GM21576 (cell line): ENCODE measurements at regions not wholly inside any gene's neighbourhood (a gene's known extent, or its start where the extent isn't known, plus 50 kb on each side); places are given as distances from the start of the nearest gene placed in this dataset.

ENCODE experiments used
- ATAC-seq: cut with Tn5 transposase; IDR thresholded peaks from one replicate; pipeline ENCODE4 v1.9.1; 2021; ENCODE audit warnings: mild to moderate bottlenecking, moderate library complexity; ENCODE audit not compliant: unreplicated experiment

DNA sequence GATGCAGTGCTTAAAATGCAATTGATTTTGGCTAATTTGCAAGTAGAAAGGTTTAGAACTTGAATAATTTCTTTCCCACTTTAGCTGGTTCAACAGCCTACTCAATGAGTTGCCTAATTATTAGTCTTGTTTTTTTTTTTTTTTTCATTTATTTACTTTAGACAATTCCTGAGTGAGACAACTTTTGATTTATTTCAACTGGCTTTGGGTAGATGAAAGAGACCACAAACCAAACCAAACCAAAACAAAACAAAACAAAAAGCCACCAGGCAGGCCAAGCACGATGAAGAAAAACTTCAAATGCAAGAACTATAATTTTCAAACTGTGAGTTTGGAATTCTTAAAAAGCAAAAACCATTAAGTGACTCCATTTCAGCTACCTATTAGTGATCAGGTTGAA lies 469.9 kb downstream of the GBE1 start:
- ATAC-seq: no peak

DNA sequence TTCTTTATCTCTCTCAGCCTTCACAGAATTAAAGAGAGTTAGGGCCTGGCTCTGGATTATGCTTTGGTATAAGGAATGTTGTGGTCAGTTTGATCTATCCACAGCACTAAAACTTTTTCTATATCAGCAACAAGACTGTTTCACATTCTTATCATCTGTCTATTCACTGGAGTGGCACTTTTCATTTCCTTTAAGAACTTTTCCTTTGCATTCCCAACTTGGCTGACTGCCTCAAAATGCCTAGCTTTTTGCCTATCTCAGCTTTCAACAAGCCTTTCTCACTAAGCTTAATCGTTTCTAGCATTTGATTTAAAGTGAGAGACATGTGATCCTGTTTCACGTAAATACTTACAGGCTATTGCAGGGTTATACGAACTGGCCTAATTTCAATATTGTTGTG lies 471.8 kb downstream of the GBE1 start:
- no peak for ATAC-seq

DNA sequence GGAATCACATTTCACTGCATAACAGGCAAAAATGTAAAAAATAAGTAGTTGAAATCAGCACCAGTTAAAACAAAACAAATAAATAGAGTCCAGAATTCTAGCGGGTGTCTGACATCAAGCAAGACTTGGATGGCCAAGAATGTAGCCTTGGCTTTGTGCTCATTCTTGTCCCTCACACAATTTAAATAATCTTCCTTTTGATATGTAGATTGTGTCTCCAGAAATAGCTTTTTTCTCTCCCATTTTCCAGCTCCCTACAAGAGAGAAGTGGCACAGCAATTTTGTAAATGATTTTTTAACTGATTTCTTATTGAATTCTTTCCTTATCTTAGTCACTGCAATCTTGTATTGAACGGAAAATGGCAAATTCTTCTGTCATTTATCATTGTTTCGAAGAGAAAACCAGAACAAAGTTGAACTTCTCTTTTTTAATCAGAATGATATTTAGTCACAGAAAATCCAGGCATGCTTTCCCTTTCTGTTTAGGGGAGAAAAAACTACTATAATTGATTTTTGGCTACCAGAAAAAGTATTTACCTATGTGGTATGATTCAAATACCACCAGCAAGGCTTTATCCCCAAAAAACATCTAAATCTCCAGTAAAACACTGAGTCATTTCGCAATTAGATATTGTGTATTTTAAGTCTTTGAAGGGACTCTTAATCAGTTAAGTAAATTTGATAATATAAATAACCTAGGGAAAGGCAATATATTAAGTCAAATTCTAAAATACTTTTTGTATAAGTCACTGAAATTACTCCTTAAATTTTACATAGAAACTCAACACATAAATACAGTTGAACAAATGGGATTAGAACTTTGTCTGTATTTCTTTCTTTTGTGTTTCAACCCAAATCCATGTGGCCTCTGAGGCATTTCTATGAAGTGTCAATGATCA lies 481.7 kb downstream of the GBE1 start:
- ATAC-seq: no peak

DNA sequence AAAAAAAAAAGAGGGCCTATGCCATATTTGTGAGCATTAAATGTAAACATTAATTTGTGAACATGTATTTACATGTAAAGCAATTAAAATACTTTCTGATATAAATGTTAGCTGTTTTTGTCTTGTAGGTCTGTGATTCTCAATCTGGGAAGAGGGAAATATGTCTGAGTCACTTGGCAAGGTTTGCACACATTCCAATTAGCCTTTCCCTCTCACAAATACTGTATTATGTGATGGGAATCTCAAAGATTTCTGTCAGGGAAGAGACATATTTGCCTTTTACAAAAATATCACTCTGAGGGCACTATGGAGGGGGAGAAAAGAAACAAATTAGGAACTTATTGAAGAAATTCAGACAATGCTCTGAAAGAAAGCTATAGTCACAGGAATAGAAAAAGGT lies 483.6 kb downstream of the GBE1 start:
- ATAC-seq: no peak

DNA sequence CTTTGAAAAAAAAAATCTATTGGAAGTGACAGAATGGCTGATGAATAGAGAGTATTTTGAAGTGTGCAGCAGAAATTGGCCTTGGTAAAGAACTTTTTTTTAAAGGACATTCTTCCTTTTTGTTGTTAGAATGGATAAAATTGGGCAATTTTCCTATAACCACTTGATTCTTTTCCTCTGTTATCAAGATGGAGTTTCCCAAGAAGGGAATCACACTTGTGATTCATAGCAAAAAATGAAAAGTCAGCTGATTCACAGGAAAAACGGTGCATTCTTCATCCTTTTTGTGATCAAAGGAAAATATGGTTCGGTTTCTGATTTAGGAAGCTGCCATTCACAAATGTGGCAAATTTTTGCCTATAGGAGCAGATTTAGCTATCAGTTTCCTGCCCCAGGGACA lies 486.8 kb downstream of the GBE1 start:
- ATAC-seq: no peak

DNA sequence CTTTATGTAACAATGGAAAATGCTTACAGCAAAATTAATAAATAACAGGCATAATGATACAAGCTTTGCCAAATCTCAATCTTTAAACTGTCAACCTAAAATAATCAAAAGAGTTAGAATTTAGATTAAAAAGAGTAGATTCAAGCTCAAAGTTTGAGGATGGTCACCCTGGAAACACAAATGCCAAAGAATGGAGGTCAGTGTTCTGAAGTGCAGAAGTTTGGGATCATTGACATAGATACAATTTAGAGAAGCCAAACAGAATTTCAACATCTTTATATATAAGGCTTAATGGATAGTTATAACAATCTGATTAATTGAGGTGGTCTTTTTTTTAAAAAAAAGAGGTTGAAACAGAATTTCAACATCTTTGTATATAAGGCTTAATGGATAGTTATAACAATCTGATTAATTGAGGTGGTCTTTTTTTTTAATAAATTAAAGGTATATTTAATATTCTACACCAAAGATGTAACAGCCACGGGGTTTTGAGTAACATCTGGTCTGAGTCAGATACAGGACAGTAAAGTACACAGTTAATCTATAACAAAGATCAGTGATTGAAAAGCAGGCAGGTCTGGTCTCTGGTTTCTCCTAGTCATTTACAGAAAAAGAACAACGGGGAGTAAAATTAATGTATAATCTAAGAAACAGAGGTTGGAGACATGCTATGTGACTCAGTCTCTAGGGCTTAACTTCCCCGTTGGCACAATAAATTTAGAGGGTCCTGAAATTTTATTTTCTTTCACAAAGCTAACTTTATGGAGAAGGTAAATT lies 490.7 kb downstream of the GBE1 start:
- ATAC-seq: peak; percentile 81

DNA sequence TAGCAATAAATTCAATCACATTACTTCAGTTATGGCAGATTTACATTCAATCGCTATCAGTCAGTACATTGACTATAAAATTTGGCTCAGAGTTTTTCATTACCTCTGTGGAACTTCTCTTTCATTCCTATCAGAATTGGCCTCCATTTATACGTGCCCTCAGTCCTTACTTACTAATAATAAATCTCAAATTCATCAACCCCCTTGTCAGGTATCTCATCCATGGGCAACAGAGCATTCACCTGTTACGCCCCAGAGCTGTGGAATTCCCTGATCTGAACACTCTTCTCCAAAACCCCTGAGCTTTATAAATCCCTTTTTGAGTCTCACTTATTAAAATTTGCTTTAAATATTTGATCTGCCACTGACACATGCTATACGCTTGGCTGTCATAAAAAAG lies 492.9 kb downstream of the GBE1 start:
- no peak for ATAC-seq

DNA sequence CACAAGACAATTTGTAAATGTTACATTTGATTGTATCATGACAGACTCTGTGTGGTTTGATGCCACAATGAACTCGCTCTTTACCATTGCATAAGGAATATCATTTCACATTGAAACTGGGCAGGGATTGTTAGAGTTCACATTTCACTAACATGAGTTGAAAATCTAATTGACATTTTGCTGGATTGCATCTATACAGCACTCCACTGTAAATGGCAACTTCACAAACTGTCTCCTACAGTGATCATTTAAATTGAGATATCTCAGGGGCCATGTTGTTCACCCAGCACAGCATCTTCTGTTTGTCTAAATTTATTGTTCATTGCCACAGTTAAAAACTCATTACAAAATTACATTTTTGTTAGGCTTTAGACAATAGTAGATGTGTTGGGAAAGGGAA lies 499.4 kb downstream of the GBE1 start:
- no peak for ATAC-seq

DNA sequence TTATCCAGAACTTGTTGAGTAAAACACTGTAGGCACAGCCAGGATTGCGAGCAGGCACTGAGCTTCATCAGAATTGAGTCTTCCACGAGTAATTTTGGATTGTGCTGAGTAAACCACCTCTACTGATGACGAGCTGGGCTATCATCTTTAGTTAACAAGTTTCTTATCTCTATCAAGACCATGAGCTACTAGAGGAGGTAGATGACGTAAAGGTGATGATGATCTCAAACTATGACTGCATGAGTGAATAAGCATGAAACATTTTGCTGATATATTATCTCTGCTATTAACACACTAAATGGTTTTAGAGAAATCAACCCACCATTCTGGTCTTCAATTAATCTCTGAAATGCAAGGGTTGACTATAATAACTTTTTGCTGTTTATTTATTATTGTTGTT lies 506.0 kb downstream of the GBE1 start:
- no peak for ATAC-seq

DNA sequence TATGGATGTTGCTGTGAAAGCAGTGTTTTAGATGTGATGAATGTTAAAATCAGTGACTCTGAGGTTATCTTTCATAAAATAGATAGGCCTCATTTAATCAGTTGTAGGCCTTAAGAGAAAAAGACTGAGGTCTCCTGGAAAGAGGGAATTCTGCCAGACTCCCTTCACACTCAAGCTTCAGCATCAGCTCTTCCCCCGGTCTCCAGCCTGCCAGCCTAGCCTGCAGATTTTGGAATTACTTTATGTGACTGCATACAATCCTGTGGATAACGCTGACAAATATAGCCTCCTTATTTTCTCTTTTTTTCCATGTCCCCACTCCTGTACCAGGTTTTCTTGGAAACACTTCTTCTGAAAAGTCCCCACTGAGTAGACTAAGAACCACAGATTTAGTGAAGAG lies 510.3 kb downstream of the GBE1 start:
- no peak for ATAC-seq

DNA sequence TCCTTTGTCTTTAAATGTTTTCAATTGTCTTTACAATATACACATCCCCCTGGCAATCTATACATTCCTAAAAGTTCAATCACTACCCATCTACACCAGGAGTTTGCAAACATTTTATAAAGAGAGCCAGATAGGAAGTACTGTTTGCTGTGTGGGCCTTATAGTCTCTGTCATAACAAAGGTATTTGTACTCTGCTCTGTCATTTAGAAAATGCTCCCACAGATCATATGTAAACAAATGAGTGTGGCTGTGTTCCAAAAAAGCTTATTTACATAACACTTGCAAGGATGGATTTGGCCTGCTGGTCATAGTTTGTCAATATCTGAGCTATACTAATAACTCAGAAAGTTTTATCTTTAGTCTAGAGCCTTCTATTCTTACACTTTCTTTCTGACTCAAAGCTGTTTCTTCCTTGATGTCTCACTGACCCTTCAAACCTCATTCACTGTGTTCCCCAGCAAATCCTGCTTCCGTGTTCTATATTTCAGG lies 511.9 kb downstream of the GBE1 start:
- peak; percentile 52 for ATAC-seq

DNA sequence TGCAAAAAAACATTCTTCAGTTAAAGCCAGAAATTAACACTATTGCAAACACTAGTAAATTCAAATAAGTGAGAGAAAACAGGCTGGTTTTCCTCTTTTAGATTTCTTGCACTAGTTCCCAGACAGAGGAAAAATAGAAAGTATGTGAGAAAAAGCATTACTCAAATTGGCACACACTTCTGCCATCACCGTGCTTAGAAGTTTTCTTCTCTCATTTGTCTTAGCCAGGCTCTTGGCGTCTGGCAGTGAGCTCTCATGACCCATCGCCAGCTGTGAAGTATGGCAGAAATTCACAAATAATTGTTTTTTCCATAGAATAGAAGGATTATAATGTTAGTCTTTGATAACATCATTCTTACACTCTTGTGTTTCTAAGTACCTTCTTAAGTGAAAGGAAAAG lies 515.9 kb downstream of the GBE1 start:
- ATAC-seq: no peak

DNA sequence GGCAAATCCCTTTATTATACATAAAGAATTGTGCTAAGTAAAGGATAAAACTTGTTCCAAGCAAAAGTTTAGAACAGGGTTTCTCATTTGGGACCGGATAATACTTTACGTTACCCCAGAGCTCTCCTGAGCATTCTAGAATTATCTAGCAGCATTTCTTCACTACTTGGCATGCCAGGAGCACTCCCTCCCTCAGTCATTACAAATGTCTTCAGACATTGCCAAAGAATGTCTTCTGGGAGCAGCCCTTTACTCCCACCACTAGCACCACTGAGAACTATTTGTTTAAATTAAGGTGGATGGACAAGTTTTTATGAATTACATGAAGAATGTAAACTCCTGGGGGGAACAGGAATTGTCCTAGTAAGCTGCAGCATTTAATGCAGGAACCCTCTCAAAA lies 516.4 kb downstream of the GBE1 start:
- no peak for ATAC-seq

DNA sequence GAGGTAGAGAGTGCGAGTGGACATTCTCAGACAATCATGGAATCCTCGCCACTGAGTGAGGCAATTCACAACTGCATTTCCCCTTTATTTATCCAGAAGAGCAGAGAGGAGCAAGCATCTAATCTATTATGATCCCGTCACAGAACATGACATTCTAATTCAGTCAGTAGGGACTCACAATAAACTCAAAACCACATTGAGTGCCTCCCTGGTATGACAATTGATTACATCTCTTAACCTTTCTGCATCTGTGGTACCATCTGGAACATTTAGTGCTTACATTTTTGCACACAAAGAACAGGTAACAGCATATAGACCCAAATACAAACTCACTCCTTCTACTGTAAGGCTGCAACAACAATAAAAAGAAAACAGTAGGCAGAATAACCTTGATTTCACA lies 517.2 kb downstream of the GBE1 start:
- ATAC-seq: no peak

DNA sequence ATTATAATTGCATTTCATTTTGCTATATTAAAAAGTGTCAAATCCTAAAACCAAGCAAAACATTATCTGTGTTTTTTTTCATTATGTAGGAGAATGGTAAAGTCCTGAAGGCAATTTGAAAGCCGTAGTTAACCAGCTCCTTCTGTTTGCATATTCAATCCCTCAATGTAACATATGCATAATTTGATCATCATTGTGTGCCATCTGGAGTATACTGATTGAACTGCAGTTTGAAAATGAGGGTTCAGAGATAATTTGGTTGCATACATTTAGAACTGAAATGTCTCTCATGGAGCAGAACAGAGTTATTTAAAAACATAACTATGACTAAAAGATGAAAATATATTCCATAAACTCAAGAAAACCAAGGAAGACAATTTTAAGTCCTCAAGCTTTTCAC lies 518.6 kb downstream of the GBE1 start:
- no peak for ATAC-seq

DNA sequence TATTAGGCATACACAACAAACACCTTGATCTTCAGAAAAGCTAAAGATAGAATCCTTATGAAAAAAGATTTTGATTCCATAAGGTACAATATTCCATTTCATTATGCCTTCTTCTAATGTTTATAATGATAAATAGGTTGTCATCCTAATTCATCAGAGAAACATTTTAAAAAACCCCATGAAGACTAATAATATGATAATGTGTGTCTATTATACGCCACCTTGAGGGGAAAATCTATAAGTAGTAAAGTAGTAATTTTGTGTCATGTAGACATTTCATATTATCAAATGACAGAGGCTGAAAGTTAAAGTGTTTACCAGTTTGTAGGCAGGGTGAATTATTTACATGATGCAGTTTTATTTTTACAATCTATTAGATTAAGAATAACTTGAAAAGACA lies 524.3 kb downstream of the GBE1 start:
- ATAC-seq: no peak

DNA sequence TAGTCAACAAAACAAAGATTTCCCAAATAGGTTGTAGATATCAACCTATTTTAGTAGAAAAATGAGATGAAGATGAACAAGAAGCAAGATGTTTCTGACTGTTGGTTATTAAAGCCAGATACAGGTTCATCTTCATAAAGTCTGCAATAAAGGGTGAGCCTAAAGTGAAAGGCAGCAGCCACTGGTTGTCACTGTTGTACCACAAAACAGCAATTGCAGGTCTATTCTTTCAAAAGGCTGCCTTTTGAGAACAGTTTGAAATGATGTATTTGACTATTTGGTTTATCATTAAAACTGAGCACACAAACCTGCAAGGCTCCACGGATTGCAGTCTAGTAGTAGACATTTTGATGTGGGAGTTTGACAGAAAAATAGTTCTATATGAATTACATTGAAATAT lies 543.4 kb downstream of the GBE1 start:
- no peak for ATAC-seq

DNA sequence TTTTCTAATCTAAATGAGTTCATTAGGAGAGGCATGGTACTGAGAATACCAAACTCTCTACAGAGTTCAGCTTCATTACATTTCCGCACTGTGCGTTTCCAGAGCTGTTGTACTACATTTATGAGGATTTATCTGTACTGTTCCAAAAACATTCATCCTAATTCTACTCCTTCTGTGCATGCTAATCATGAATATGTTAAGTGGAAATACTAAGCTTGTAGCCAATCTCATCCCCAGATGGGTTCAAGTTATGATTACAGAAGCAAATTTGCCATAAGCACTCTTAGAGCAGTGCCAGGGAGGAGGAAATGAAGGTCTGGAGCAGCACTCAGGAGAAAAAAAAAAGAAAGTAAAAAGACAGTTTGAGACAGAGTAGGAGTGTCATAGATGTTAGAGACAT lies 544.3 kb downstream of the GBE1 start:
- ATAC-seq: no peak

DNA sequence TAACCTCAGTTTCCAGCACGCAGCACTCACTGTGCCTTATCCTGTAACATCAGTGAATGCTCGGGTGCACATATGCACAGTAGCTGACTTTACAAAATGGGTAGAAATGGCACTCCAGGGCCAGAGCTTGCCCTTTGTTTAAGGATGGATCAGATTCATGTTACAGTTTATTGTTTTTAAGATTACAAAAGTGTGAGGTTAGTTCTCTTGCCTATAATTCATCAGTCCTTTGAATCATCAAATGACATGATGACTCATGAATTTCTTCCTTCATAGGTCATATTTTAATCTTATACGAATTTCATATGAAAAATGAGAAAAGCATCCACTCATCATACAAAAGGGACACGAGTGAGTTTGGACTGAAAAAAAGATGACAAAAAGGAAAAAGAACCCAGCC lies 545.3 kb downstream of the GBE1 start:
- ATAC-seq: no peak

DNA sequence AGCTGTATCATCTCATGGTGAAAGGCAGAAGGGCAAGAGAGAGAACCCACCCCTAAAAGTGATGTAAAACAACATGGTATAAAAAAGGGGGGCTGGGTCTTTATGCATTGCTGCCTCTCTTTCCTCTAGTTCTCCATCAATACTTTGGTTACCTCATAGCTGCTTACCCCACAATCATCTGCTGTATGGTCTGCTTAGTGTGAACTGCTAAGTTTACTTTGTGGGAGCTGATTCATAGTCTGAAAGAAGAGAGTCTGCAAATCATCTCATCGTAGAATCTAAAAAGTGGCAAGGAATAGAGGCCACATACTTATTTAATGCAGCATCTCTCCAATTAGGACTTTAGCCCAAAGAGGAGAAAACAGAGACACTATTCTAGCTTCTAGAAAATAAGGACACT lies 546.8 kb downstream of the GBE1 start:
- ATAC-seq: no peak

DNA sequence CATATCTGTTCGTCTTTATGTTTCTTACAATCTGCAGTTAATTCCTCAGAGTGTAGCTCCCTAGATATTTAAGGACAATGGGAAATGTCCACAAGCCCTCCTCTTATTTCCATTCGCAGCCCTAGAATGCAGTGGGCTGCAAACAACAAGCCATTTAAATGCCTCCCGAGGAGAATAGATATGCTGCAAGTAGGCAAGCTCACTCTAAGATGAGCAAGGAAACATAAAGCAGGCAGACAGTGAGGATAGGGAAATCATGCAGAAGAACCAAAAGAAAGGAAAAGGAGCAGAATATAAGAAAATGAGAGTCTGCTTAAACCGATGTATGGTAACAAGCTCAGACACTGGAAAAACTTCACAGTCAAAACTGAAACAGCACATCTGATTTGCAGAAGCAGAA lies 561.9 kb downstream of the GBE1 start:
- ATAC-seq: no peak

DNA sequence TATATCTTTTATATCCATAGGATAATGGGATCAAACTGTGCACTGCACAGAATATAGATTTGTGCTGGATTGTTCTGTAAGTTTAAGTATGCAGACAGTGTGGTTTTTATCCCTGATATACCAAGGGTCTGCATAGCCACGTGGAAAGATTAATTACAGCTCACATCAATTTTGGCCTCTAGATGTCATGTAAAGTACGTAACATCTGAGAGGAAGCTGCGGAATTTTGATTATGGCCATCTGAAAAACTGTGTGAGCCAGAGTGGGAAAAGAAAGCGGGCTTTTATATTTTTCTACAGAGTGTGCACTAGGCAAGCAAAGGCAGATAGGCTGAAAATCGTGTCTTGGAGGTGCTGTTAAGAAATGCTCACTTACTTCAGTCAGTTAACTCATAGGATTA lies 562.7 kb downstream of the GBE1 start:
- no peak for ATAC-seq
